GM12892 (cell line): ENCODE measurements at regions not wholly inside any gene's neighbourhood (a gene's known extent, or its start where the extent isn't known, plus 50 kb on each side); places are given as distances from the start of the nearest gene placed in this dataset.

ENCODE experiments used
- POLR2A ChIP-seq: IDR thresholded peaks from 2 replicates; pipeline ENCODE4 v1.6.1; 2011; ENCODE audit warnings: low read depth, low read length, control low read depth
- POLR2AphosphoS5 ChIP-seq: IDR thresholded peaks from 2 replicates; pipeline ENCODE4 v1.6.1; 2011; ENCODE audit warnings: low read depth, low read length, control low read depth

- TF ChIP-seq POLR2A = no peak
- TF ChIP-seq POLR2AphosphoS5 = no peak
Measured at GRCh38 chr9:134980516-134980915, 62.8 kb upstream of the FCN1 start.
